ENCODE measurements at regions not wholly inside any gene's neighbourhood (a gene's known extent, or its start where the extent isn't known, plus 50 kb on each side); places are given as distances from the start of the nearest gene placed in this dataset.
"Not testable (repeated sequence)": the region's sequence is repeated elsewhere in the genome, so short reads cannot be mapped to it uniquely, and the experiment has no call there.

DNA sequence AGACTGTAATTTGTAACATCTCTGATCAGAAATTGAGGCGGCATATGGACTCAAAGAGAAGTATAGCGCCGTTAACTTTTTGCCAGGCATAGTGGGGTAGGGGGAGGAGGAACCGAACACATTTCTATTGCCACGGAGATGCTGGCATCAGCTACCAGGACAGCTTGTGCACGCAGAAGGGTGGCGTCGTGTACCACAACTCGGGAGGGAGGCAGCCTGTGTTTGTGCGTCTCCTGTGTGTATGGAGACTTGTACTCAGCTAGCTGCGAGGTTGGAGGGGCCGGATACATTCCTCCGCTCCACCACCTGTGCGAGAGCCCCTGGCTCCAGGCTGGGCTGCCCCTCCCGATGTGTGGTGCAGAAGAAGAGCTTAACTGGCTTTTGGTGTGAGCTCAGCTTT is 634.8 kb downstream of the TYW1 start:
- TF ChIP-seq, protein P1, sequence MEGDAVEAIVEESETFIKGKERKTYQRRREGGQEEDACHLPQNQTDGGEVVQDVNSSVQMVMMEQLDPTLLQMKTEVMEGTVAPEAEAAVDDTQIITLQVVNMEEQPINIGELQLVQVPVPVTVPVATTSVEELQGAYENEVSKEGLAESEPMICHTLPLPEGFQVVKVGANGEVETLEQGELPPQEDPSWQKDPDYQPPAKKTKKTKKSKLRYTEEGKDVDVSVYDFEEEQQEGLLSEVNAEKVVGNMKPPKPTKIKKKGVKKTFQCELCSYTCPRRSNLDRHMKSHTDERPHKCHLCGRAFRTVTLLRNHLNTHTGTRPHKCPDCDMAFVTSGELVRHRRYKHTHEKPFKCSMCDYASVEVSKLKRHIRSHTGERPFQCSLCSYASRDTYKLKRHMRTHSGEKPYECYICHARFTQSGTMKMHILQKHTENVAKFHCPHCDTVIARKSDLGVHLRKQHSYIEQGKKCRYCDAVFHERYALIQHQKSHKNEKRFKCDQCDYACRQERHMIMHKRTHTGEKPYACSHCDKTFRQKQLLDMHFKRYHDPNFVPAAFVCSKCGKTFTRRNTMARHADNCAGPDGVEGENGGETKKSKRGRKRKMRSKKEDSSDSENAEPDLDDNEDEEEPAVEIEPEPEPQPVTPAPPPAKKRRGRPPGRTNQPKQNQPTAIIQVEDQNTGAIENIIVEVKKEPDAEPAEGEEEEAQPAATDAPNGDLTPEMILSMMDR (conservative IDR thresholded peaks at IDR 0.05; ENCODE audit: low read depth, low read length): no peak
- DNase-seq (ENCODE audit: low read depth): no peak
- no peak overlapping the region for H3K4me3 ChIP-seq (ENCODE audit: low read depth, low read length)

DNA sequence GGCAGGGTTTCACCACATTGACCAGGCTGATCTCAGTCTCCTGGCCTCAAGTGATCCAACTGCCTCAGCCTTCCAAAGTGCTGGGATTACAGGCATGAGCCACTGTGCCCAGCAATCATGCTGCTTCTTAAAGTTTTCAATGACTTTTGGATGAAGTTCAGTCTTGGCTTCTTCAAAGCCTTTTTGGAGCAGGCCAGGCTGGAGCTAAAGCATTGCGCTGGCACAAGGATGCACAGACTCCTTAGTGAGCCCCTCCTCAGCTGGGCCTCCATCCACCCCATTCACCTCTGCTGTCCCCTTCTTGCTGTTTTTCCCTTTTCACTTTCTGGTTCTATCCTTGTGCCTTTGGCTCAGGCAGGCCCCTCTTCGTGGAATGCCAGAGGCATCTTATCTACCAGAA is 638.6 kb downstream of the TYW1 start:
- DNase-seq (ENCODE audit: low read depth): no peak
- TF ChIP-seq, protein P1 (conservative IDR thresholded peaks at IDR 0.05; ENCODE audit: low read depth, low read length): no peak
- H3K4me3 ChIP-seq (ENCODE audit: low read depth, low read length): no peak overlapping the region

DNA sequence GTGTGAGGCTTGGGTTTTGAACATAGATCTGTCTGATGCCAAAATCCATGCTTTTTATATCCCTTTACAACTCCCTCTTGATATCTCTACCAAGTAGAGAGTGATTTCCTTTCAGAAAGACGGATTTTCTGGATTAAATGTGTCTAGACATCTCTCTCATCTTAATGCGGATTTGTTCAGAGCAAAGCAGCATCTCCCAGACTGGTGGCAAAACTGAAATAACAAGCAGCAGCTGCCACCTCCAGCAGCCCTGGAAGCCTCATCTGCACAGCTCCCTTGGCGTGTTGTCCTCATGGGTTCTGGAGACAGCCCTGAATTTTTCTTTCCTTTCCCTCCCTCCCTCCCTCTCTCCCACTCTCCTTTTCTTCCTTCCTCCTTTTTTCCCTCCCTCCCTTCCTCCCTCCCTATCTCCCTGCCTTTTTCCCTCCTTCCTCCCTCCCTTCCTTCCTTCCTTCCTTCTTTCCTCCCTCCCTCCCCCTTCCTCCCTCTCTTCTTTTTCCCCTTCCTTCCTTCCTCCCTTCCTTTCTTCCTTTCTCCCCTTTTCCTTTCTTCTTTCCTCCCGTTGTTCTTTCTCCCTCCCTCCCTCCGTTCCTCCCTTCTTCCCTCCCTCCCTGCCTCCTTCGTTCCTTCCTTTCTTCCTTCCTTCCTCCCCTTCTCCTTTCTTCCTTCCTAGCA is 639.9 kb downstream of the TYW1 start:
- H3K4me3 ChIP-seq (ENCODE audit: low read depth, low read length): no peak overlapping the region
- no peak for DNase-seq (ENCODE audit: low read depth)
- TF ChIP-seq, protein P1 (conservative IDR thresholded peaks at IDR 0.05; ENCODE audit: low read depth, low read length): no peak

DNA sequence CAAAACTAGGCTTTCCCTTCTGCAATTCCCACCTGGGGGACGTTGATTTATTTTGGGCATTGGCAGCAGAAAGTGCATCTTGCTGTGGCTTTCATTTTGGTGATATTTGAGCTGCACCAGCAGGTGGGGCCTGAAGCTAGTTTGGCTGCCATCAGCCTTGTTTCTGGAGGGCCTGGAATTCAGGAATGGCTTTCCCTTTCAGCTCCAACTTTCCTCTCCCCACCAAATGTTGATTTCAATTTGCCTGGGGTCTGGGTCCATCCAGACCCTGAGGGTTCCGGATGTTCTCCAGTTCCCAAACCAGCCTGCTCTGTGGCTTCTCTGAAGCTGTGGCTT is 640.4 kb downstream of the TYW1 start:
- no peak for DNase-seq (ENCODE audit: low read depth)
- H3K4me3 ChIP-seq (ENCODE audit: low read depth, low read length): no peak overlapping the region
- TF ChIP-seq, protein P1 (conservative IDR thresholded peaks at IDR 0.05; ENCODE audit: low read depth, low read length): no peak

DNA sequence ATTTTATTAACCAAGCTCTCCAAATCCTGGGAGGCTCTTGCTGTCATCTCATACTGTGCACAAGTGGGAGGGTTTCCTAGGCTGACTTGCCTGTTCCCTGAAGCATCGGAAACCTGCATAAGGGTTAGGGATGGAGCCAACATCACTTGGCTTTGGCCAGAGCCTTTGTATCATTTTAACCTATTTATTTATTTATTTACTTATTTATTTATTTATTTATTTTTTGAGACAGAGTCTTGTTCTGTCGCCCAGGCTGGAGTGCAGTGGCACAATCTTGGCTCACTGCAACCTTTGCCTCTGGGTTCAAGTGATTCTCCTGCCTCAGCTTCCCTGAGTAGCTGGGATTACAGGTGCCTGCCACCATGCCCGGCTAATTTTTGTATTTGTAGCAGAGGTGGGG is 645.9 kb downstream of the TYW1 start:
- H3K4me3 ChIP-seq (ENCODE audit: low read depth, low read length); DNase-seq (ENCODE audit: low read depth): not testable (repeated sequence)

DNA sequence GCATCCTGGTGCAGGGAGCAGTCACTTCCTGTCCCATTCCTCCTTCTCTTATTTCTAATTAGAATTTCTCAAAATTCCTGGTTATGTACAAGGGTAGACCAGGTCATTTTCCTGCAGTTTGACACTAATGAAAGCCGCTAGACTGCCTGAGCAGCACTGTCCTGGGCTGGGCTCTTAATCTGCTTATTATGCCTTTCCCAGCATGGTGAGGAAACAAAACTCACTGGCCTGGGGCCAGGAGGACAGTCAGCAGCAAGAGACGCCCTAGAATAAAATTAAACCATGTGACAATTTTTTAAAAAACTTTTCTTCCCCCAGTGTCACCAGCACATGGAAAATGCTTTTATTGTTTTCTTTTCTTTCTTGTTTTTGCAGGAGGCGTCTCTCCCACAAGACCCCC is 647.5 kb downstream of the TYW1 start:
- no peak overlapping the region for H3K4me3 ChIP-seq (ENCODE audit: low read depth, low read length)
- no peak for DNase-seq (ENCODE audit: low read depth)
- TF ChIP-seq, protein P1 (conservative IDR thresholded peaks at IDR 0.05; ENCODE audit: low read depth, low read length): no peak

DNA sequence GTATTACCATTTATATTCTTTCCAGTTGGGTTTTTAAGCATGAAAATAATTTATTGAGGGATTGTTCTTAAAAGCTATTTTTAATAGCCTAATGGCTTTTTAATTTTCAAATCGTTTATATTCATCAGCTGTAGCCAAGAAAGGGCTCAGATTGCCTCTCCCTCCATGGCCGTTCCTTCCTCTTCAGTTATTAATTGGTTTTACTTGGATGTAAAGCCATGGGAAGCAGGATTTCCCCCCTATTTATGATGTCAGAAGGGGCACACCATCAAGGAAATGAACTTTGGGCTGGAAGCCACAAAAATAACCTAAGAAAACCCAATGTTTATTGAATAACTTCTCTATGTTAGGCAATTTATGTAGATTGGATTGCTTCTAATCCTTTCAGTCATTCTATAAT is 656.3 kb downstream of the TYW1 start:
- TF ChIP-seq, protein P1 (conservative IDR thresholded peaks at IDR 0.05; ENCODE audit: low read depth, low read length): no peak
- H3K4me3 ChIP-seq (ENCODE audit: low read depth, low read length): no peak overlapping the region
- DNase-seq (ENCODE audit: low read depth): no peak

Measured in epithelial cell of proximal tubule (primary cell).